Activated naive CD8-positive, alpha-beta T cell treated with anti-CD3 and anti-CD28 coated beads, Interleukin-2, amount 50 U/mL, for 24 hours (primary cell): ENCODE measurements at regions not wholly inside any gene's neighbourhood (a gene's known extent, or its start where the extent isn't known, plus 50 kb on each side); places are given as distances from the start of the nearest gene placed in this dataset.
"Not testable (repeated sequence)": the region's sequence is repeated elsewhere in the genome, so short reads cannot be mapped to it uniquely, and the experiment has no call there.

Experiments used
- ATAC-seq: fragments of 150-1000 bp; cut with Tn5 transposase; one replicate; pipeline ENCODE4 v1.10.0; 2021
- DNase-seq: peaks from one replicate; pipeline ENCODE4 v3.0.0; 2021
- H3K27ac Mint-ChIP-seq: one replicate; pipeline ENCODE4 v1.8.0; 2021; ENCODE audit warnings: mild to moderate bottlenecking, mixed read lengths
- H3K27me3 Mint-ChIP-seq: one replicate; pipeline ENCODE4 v1.8.0; 2021; ENCODE audit warnings: mixed read lengths
- H3K36me3 Mint-ChIP-seq: one replicate; pipeline ENCODE4 v1.8.0; 2021; ENCODE audit warnings: low read depth, mixed read lengths
- H3K4me1 Mint-ChIP-seq: one replicate; pipeline ENCODE4 v1.8.0; 2021; ENCODE audit warnings: mixed read lengths
- H3K4me3 Mint-ChIP-seq: one replicate; pipeline ENCODE4 v1.8.0; 2021; ENCODE audit warnings: mild to moderate bottlenecking, moderate library complexity, mixed read lengths
- H3K9me3 Mint-ChIP-seq: one replicate; pipeline ENCODE4 v1.8.0; 2021; ENCODE audit warnings: mixed read lengths

GRCh38 chrX:3872226-3872879 is 158.9 kb upstream of the PRKX start:
- not testable (repeated sequence) for ATAC-seq, H3K27ac Mint-ChIP-seq, H3K36me3 Mint-ChIP-seq, H3K9me3 Mint-ChIP-seq, H3K4me1 Mint-ChIP-seq, H3K27me3 Mint-ChIP-seq, DNase-seq, H3K4me3 Mint-ChIP-seq

GRCh38 chrX:3867067-3867831 is 153.8 kb upstream of the PRKX start:
- ATAC-seq, H3K4me1 Mint-ChIP-seq, H3K27ac Mint-ChIP-seq, H3K4me3 Mint-ChIP-seq, H3K36me3 Mint-ChIP-seq, H3K27me3 Mint-ChIP-seq, DNase-seq, H3K9me3 Mint-ChIP-seq: not testable (repeated sequence)

DNA sequence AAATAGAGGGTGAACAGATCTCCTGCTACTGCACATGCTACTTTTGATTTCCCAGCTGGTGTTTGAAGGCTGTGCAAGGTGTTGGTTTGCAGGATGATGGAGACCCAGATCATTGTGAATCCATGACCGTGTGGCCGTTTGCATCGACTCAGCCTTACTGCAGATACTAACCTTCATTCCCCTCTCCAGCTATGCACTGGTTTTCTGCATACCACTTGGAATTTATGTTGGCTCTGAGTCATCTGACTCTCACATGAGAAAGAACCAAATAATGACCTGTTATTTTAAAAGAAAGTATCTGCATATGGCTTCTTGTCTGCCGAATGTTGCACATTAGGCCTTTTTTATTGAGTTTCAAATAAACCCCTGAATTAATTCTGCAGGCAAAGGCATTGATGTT is 144.9 kb upstream of the PRKX start:
- not testable (repeated sequence) for H3K36me3 Mint-ChIP-seq, H3K4me3 Mint-ChIP-seq, ATAC-seq, H3K27ac Mint-ChIP-seq, DNase-seq, H3K9me3 Mint-ChIP-seq, H3K27me3 Mint-ChIP-seq, H3K4me1 Mint-ChIP-seq

GRCh38 chrX:3843522-3844145 is 130.2 kb upstream of the PRKX start:
- not testable (repeated sequence) for H3K27me3 Mint-ChIP-seq, H3K4me3 Mint-ChIP-seq, H3K4me1 Mint-ChIP-seq, H3K27ac Mint-ChIP-seq, H3K9me3 Mint-ChIP-seq, H3K36me3 Mint-ChIP-seq, DNase-seq
- peak; percentile 93 for ATAC-seq

DNA sequence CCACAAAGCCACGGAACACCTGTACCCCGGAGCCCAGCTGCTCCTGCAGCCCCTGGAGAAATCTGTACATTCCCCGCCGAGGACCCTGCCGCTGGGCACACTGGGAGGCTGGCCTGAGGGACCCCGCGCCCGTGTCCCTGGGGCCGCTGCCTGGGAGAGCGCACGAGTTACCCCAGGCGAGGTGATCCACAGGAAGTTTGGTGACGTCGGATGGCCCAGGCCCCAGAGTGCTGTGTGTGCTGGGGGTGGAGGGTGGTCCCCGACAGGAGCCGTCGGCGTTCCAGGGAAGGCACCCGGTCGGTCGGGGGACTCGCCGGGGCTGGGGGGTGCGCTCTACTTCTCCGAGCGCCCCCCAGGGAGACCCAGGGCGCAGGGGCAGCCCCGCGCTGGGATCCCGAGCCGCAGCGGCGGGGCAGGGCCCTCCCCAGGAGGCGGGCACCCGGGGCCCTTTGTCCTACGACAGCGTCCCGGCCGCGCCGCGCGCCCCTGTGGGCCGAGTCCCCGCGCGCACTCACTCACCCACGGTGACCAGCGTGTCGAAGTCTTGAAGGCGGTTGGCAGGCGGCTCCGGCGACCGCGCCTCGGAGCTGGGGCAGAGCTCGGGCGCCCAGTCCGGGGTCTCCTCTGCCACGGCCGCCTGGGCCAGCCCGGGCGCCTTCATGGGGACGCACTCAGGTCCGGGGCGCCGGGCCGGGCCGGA is 129.5 kb upstream of the PRKX start:
- ATAC-seq (peak; percentile 87), DNase-seq (peak; percentile 12)
- not testable (repeated sequence) for H3K9me3 Mint-ChIP-seq, H3K4me3 Mint-ChIP-seq, H3K27ac Mint-ChIP-seq, H3K4me1 Mint-ChIP-seq, H3K36me3 Mint-ChIP-seq, H3K27me3 Mint-ChIP-seq

GRCh38 chrX:3838754-3839153 is 125.3 kb upstream of the PRKX start:
- not testable (repeated sequence) for H3K4me3 Mint-ChIP-seq, H3K4me1 Mint-ChIP-seq

GRCh38 chrX:3837958-3838643 is 124.7 kb upstream of the PRKX start:
- not testable (repeated sequence) for H3K36me3 Mint-ChIP-seq, H3K4me3 Mint-ChIP-seq, H3K4me1 Mint-ChIP-seq, DNase-seq, ATAC-seq, H3K9me3 Mint-ChIP-seq, H3K27me3 Mint-ChIP-seq, H3K27ac Mint-ChIP-seq

More at GRCh38 chrX:3838754-3839153, 125.3 kb upstream of the PRKX start:
- DNase-seq, H3K27me3 Mint-ChIP-seq, H3K27ac Mint-ChIP-seq, ATAC-seq, H3K9me3 Mint-ChIP-seq, H3K36me3 Mint-ChIP-seq: not testable (repeated sequence)

GRCh38 chrX:3837211-3837610 is 123.8 kb upstream of the PRKX start:
- not testable (repeated sequence) for H3K36me3 Mint-ChIP-seq, H3K27ac Mint-ChIP-seq, H3K27me3 Mint-ChIP-seq, ATAC-seq, H3K4me3 Mint-ChIP-seq, H3K9me3 Mint-ChIP-seq, H3K4me1 Mint-ChIP-seq, DNase-seq

GRCh38 chrX:3833761-3834542 is 120.5 kb upstream of the PRKX start:
- H3K4me3 Mint-ChIP-seq, DNase-seq, H3K9me3 Mint-ChIP-seq, H3K36me3 Mint-ChIP-seq, H3K4me1 Mint-ChIP-seq, ATAC-seq, H3K27me3 Mint-ChIP-seq, H3K27ac Mint-ChIP-seq: not testable (repeated sequence)

- H3K36me3 Mint-ChIP-seq, H3K27ac Mint-ChIP-seq, H3K27me3 Mint-ChIP-seq, DNase-seq, H3K4me3 Mint-ChIP-seq, ATAC-seq, H3K4me1 Mint-ChIP-seq, H3K9me3 Mint-ChIP-seq: not testable (repeated sequence)
These were observed 116.6 kb upstream of the PRKX start for GRCh38 chrX:3830020-3830419.

- not testable (repeated sequence) for H3K27ac Mint-ChIP-seq, H3K4me3 Mint-ChIP-seq, H3K36me3 Mint-ChIP-seq, DNase-seq, ATAC-seq, H3K4me1 Mint-ChIP-seq, H3K9me3 Mint-ChIP-seq, H3K27me3 Mint-ChIP-seq
These were observed 115.6 kb upstream of the PRKX start for GRCh38 chrX:3829041-3829531.

- H3K9me3 Mint-ChIP-seq, H3K27me3 Mint-ChIP-seq, ATAC-seq, H3K4me3 Mint-ChIP-seq, H3K27ac Mint-ChIP-seq, H3K36me3 Mint-ChIP-seq, DNase-seq, H3K4me1 Mint-ChIP-seq: not testable (repeated sequence)
These were observed 115.1 kb upstream of the PRKX start for GRCh38 chrX:3828378-3829040.

DNA sequence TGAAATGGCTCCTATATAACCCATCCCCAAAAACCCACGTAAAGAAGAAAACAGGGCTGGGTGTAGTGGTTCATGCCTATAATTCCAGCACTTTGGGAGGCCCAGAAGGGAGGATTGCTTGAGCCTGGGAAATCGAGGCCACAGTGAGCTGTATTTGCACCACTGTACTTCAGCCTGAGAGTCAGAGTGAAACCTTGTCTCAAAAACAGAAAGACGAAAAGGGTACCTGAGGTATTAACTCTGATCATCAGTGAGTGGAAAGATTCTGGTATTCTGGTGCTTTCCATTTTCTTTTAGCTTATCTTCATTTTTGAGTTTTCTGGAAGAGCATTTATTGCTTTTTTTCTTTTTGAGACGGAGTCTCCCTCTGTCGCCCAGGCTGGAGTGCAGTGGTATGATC is 110.6 kb upstream of the PRKX start:
- H3K9me3 Mint-ChIP-seq, DNase-seq, H3K4me1 Mint-ChIP-seq, H3K27me3 Mint-ChIP-seq, H3K4me3 Mint-ChIP-seq, ATAC-seq, H3K27ac Mint-ChIP-seq: not testable (repeated sequence)
- peaks cover 24% of the 10 kb centered on the region for H3K36me3 Mint-ChIP-seq
